HG03139 (cell line): ENCODE measurements at regions not wholly inside any gene's neighbourhood (a gene's known extent, or its start where the extent isn't known, plus 50 kb on each side); places are given as distances from the start of the nearest gene placed in this dataset.

Experiments used
- ATAC-seq: cut with Tn5 transposase; IDR thresholded peaks from one replicate; pipeline ENCODE4 v1.9.1; 2021; ENCODE audit not compliant: unreplicated experiment

- no peak for ATAC-seq
These were observed 137.5 kb downstream of the TMCO5A start for GRCh38 chr15:38072007-38072347.

GRCh38 chr15:38072348-38073177, 138.1 kb downstream of the TMCO5A start:
- ATAC-seq, result peak; percentile 64

GRCh38 chr15:38073178-38073946, 138.9 kb downstream of the TMCO5A start:
- ATAC-seq, result no peak

- no peak for ATAC-seq
These were observed 139.6 kb downstream of the TMCO5A start for GRCh38 chr15:38074029-38074428.

DNA sequence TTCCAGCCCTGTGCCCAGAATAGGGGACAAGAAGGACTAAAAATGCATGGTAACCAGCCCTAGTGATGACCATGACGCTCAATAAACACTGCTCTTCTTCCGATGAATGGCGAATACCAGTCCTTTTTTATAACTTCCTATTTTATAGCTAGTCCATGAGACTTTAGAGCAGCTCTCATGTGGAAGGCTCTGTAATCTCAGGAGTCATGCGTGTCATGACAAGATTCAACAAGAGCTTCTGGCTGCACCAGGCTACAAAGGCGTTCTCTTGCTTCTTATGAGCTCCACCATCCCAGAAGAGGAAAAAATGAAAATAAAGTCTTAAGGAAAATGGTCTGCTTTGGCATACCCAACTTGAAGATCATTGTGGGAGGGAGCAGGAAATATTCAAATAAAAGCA, 141.0 kb downstream of the TMCO5A start:
- no peak for ATAC-seq

DNA sequence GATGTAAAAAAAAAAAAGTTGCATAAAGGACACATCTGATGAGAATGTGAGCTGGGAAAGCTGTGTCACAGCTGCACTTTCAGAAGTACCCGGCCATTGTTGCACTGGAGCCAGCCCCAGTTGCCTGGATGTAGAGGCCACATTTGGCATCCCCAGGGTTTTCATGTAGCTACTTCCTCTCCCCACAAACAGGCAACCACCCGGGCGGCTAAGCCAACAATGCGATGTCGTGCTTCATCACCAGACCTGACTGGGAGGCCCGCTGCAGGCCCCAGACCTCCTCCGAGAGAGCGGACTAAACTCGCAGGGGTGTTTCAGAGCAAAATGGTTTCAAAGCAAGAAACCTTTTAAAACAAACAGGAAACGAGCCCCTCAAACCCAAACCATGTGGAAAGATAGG, 142.3 kb downstream of the TMCO5A start:
- ATAC-seq, result no peak

- no peak for ATAC-seq
These were observed 144.8 kb downstream of the TMCO5A start for GRCh38 chr15:38079236-38079635.

GRCh38 chr15:38080651-38081275, 146.3 kb downstream of the TMCO5A start:
- no peak for ATAC-seq

DNA sequence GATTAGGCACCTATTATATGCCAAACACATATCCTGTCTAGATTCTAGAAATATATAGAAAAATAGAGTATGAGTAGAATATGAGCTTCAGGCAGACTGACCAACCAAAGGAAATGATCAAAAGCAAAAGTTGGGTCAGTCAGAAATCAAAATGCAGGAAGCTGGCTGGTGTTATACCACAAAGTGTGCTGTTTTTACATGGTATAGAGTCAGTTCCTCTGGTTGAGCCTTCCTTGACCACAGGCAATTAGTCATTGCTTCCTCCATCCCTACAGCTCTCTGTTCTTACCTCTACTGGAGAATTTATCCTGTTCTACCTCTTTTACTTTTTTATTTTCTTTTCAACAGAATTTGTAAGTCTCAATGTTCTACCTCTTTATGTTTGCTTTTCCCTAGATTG, 149.8 kb downstream of the TMCO5A start:
- peak; percentile 74 for ATAC-seq

- peak; percentile 72 for ATAC-seq
These were observed 150.7 kb downstream of the TMCO5A start for GRCh38 chr15:38085114-38085513.

DNA sequence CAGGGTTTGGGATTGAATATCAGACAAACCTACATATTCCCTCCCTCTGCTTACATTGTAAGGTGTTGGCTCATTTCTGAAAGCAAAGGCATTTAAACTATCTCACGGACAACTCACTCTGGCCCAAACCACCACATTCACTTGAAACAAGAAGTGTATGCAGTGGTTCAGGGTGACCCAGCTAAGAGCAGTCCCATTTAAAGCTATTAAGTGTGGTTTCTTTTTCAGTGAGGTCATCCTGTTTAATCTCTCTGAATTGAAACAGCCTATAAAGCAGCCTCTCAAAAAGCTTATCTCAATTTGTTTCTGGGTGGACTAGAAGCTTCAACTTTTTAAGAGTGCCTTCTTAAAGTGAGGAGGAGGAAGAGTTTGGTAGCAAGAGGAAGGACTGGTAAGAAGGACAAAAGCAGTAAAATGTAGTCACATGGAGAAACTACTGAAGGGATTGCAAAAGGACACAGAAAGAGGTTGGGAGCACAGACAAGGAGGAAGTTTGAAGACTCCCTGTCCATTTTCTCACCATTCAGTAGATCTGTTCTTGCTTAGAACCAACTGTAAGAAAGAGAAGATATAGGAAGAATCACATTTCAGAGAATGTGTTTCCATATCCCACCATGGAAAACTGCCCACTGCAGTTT, 151.6 kb downstream of the TMCO5A start:
- ATAC-seq, result no peak

- ATAC-seq, result no peak
These were observed 152.2 kb downstream of the TMCO5A start for GRCh38 chr15:38086611-38087010.

DNA sequence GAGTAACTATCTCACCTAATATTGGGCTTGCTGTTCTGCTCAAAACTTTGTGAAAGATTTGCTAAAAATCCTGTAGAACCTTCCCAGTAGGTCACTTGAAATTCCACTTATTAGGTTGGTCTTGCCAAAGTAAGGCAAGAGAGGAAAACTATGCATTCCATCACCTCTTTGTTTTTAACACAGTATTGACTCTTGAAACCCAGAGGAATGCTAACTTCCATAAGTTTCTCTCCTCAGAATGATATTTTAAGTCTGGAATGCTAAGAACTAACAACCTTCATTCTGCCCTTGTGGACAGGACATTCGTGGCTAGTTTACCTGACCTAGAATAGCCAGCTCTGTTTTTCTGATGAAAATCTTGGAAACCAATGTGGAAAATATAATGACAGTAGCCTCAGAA, 154.5 kb downstream of the TMCO5A start:
- ATAC-seq, result no peak

DNA sequence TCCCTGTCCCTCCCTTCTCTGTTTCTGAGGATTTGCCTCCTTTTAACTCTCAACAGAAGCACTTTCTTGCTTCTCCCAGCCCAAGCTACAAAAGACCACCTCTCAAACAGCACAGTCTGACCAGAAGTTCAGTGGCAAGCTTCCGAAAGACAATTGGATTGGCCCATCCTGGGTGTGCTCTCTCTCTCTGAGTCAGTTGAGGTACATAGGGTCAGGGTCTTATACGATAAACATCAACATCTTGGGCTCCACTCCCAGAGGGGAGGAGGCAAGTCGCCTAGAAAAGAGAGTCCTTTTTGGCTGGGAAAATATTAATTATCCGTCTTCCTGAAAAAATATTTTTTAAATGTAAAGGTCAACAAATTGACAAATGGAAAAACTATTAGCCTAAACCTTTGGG, 155.8 kb downstream of the TMCO5A start:
- ATAC-seq, result no peak

DNA sequence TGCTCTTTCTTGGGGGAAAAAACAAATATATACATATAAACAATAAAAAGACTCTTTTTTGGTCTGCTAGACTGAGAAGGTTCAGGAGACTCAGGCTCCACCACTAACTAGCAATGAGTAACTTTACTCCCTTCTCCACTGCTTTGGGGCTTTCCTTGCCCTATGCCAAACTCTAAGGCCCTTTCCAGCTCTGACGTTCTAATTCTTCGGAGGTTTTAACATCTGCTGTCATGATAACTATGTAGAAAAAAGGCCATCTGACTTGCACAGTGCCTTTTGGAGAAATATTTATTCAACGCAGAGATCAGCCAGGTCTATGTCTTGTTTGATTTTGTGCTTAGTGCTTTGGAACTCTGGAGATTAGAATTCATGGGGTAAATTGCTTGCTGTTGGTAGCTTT, 156.2 kb downstream of the TMCO5A start:
- ATAC-seq, result no peak

DNA sequence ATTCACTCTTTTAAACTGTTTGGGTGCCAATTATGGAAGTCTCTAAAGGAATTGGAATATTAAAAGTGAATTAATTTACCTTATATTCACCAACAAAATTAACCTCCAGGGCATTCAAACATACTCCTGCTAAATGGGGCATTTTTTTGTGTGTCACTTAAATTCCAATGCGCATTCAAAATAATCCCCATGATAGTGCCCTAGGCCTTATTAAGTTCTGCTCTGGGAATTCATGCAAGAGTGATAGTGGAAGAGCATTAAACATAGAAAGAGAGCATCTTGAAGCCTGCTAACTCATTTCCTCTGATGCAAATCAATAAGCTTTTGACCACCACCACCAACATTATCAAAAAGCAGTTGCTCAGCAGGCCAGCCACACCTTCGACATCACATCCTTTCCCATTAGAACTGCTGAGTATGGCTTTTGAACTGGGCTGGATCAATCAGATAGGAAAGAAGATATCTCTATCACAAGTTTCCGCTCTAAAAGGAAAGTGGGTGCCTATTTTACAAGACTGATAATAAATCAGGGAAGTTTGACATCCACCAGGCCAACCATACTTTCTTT, 156.7 kb downstream of the TMCO5A start:
- no peak for ATAC-seq

DNA sequence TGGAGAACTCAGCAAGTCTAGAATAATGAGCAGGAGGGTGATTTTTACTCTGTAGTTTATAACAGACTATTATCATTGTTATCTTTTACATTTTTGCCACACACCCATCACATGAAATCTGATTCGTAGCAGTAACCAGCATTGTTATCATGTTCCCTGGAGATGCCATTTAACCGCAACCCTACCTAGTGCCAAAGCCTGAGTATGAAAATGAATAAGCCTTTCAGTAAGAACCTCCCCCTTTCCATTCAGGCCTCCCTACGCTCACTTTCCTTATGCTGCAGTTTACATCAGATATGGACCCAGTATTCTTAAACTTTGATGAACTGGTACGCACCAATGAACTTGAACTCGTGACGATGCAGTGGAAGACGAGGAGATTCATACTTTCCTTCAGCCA, 158.7 kb upstream of the SPRED1 start:
- no peak for ATAC-seq

DNA sequence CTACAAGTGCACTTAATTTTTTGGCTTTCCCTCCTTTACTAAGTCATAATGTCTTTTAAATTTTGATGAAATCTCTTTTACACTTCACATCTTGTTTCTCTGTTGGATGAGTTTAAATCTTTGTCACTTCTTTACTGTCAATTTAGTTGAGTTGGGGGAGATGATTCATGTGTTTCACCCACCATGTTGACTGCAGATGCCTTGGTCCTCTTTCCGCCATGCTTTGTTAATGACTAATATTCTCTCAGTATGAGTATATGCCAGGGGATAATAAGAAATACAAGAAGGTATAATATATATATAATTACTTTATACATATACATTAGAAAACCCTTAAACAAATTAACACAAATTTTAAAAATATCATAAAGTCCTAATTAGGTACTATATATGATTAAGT, 149.7 kb upstream of the SPRED1 start:
- no peak for ATAC-seq

DNA sequence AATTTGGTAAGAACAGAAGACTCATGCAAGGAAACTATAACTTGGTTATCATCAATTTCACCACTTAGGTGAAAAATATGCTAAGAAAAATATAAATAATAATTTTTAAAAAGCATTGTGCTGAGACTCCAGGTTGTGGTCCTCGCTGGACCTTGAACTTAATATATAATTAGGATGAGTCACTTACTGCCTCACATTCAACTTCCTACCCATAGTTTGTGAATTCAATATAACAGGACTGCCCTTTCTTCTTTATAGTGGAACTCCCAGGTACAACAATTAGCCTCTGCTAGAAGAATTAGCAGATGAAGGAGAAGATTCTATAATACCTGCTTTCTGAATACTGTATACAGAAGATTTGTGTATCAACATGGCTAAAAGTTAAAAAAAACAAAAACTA, 149.1 kb upstream of the SPRED1 start:
- ATAC-seq, result no peak

DNA sequence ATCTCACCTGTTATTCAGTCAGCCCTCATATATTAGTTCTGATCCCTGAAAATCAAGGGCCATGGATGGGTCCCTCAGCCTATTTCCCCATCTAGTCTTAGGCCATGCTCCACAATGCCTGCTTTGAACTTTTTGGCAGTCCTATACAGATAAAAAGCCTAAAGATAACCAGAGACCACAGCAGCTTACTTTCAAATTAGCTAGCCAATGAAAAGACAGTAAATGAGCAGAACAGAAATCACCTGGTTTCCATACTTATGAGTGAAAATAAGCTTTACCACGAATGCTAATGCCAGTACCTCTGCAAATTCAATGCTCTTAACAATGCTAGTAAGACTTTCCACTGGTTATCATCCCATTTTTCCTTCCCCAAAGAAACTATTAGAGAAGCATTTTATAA, 141.6 kb upstream of the SPRED1 start:
- no peak for ATAC-seq

GRCh38 chr15:38112406-38112805, 140.2 kb upstream of the SPRED1 start:
- ATAC-seq, result no peak
